IgD-negative memory B cell (primary cell): ENCODE measurements at regions not wholly inside any gene's neighbourhood (a gene's known extent, or its start where the extent isn't known, plus 50 kb on each side); places are given as distances from the start of the nearest gene placed in this dataset.

ENCODE experiments used
- H3K27ac Mint-ChIP-seq, 3 donors: one replicate each; pipeline ENCODE4 v1.8.0; 2020 to 2022; ENCODE audit warnings: mild to moderate bottlenecking in 3 of 3, mixed read lengths in 3 of 3, moderate library complexity in 1 of 3
- H3K27me3 Mint-ChIP-seq: one replicate; pipeline ENCODE4 v1.8.0; 2021; ENCODE audit warnings: mixed read lengths
- H3K36me3 Mint-ChIP-seq: one replicate; pipeline ENCODE4 v1.8.0; 2020; ENCODE audit warnings: mild to moderate bottlenecking, mixed read lengths
- H3K4me1 Mint-ChIP-seq, 3 donors: one replicate each; pipeline ENCODE4 v1.8.0; 2020 to 2022; ENCODE audit warnings: mixed read lengths in 3 of 3, mild to moderate bottlenecking in 1 of 3
- H3K4me3 Mint-ChIP-seq, 4 donors: one replicate each; pipeline ENCODE4 v1.8.0; 2020 to 2022; ENCODE audit warnings: mild to moderate bottlenecking in 4 of 4, mixed read lengths in 4 of 4, moderate library complexity in 3 of 4
- H3K9me3 Mint-ChIP-seq, 3 donors: one replicate each; pipeline ENCODE4 v1.8.0; 2020 to 2021; ENCODE audit warnings: mixed read lengths in 3 of 3, mild to moderate bottlenecking in 1 of 3

DNA sequence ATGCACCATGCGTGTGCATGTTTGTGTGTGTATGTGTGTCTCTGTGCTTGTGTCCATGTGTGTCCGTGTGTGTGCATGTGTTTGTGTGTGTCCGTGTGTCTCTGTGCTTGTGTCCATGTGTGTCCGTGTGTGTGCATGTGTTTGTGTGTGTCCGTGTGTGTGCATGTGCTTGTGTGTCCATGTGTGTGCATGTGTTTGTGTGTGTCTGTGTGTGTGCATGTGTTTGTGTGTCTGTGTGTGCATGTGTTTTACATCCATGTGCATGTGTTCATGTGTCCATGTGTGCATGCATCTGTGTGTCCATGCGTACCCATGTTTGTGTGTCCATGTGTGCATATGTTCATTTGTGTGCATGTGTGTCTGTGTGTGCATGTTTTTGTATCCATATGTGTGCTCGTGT, 100.5 kb downstream of the LBH start:
- H3K27me3 Mint-ChIP-seq, result no peaks in the 10 kb centered on the region
- H3K9me3 Mint-ChIP-seq, result no peaks in the 10 kb centered on the region
- no peak overlapping the region for H3K27ac Mint-ChIP-seq
- H3K4me3 Mint-ChIP-seq, result no peak overlapping the region
- H3K4me1 Mint-ChIP-seq, result peaks cover 43 to 50% (median 45%) of the 10 kb centered on the region in 3 donors
- peaks cover 6% of the 10 kb centered on the region for H3K36me3 Mint-ChIP-seq

DNA sequence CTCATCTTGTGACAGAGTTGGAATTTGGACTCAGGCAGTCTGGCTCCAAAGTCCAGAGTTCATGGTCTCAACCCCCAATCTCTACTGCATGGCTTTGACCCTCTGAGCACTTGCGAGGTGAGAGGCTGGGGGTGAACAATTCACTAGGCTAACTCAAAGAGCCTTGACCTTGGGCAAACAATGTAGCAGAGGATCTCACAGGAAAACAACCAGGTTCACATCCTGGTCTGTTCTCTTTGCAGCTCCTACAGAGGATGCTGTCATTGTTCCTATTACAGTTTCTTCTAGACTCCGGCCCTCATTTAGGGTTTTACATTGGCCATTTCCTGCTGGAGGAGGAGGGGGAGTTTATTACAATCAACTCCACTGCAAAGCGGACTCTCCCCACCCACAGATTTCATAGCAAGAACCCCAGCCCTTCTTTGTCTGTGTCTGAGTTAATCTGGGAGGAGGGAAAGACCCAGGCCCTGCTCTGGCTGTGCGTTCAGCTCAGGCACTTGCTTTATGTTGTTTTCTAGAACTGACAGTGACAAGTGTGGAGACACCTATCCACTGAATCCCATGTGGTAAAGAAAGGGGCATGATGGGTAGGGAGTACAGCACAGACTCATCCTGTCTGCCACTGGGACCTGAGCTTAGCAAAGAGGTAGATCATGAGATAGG, 101.6 kb downstream of the LBH start:
- Mint-ChIP-seq H3K4me1 (peaks cover 51 to 61% (median 53%) of the 10 kb centered on the region in 3 donors), H3K4me3 (peak overlapping the region in 3 of 4 donors; percentile 11 to 80 (median 53))

DNA sequence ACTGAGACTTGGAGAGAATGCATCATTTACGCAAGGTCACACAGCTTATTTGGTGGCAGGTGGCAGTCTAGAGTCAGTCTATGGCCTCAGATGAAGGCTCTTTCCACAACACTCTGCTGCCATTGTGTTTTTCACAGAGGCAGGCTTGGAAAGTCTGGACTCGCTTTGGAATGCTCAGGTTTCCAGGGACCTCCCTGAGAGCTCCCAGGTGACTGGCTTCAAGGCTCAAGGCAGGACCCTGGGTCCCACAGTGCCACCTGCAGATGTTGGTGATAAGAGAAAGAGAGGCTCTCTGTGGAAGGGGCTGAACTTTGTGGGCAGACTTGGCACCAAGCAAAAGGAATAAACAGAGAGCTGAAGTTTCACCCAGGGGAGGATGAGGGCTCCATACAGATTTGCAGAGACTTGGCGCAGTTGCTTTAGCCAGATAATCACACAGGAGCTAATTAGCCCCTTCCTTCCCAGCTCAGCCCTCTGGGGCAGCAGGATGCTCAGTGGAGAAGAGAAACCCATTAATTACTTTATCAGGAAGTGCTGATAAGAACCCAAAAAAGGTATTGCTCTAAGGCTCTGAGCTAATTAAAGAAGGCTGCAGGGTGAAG, 103.5 kb downstream of the LBH start:
- Mint-ChIP-seq H3K4me3 (peak overlapping the region in 3 of 4 donors; percentile 62 to 83 (median 72)), H3K27me3 (no peaks in the 10 kb centered on the region), H3K9me3 (peaks cover 0 to 2% (median 0%) of the 10 kb centered on the region in 3 donors), H3K27ac (peak overlapping the region; percentile 32 to 88 (median 86)), H3K36me3 (peaks cover 4% of the 10 kb centered on the region), H3K4me1 (peaks cover 62 to 78% (median 68%) of the 10 kb centered on the region in 3 donors)

More for the DNA sequence above, 101.6 kb downstream of the LBH start:
- Mint-ChIP-seq H3K27ac (peak overlapping the region in 2 of 3 donors; percentile 16 to 47), H3K9me3 (no peaks in the 10 kb centered on the region), H3K27me3 (no peaks in the 10 kb centered on the region), H3K36me3 (peaks cover 6% of the 10 kb centered on the region)

DNA sequence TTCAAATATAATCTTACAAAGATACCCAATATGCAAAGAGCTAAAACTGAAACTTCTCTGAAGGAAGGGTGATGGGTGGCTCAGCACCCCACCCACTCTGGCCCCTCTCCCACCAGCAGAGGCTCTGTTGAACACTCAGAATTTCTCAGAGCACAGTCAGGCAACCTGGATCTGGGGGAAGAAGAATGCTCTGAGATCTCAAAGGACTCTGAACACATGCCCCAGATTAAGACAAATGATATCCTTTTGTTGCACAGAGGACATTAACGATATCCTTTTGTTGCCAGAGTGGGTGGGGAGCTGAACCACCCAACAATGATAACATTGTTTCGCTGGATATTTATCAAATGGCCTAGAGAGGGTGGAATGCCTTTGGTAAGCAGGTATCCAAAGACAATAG, 104.8 kb downstream of the LBH start:
- peaks cover 4% of the 10 kb centered on the region for H3K36me3 Mint-ChIP-seq
- H3K4me3 Mint-ChIP-seq, result peak overlapping the region; percentile 49 to 93 (median 72)
- H3K27me3 Mint-ChIP-seq, result no peaks in the 10 kb centered on the region
- peak overlapping the region; percentile 86 to 96 (median 88) for H3K27ac Mint-ChIP-seq
- H3K4me1 Mint-ChIP-seq, result peaks cover 62 to 77% (median 64%) of the 10 kb centered on the region in 3 donors
- peaks cover 0 to 2% (median 0%) of the 10 kb centered on the region in 3 donors for H3K9me3 Mint-ChIP-seq

DNA sequence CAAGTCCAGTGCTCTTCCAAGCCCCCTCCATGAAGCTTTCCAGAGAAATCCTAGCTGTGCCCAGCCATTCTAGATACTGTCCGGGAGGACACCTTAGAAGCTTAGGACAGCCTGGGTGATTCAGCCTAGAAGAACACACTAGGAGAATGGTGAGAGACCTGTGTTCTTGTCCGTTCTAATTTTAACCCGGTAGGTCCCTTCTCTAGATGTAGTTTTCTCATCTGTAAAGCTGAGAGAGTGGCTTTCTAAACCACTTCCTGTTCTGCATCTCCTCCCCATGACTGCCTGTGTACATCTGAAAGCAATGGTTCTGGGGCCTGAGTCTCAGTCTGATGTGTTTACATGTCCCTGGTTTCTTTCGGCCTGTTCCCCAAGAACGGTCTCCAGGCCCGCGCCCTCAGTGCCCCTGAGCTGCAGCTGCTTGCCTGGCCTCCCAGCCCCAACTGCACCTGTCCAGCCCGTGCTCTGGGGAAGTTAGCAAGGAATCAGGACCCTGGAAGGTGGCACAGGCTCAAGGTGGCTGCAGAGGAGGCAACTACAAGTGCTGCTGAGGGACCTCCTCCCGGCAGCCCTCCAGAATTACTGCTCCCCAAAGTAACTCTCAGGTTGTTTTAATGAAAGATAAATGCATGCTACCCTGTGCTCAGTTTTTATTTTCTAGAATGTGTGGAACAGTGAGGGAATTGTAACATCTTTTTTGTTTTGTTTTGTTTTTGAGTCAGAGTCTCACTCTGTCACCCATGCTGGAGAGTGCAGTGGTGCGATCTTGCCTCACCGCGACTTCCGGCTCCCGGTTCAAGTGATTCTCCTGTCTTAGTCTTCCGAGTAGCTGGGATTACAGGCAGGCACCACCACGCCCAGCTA, 105.9 kb downstream of the LBH start:
- Mint-ChIP-seq H3K27ac (peak overlapping the region; percentile 86 to 96 (median 88)), H3K4me3 (peak overlapping the region; percentile 71 to 93 (median 81)), H3K9me3 (peaks cover 0 to 2% (median 0%) of the 10 kb centered on the region in 3 donors), H3K36me3 (no peaks in the 10 kb centered on the region), H3K4me1 (peaks cover 62 to 80% (median 64%) of the 10 kb centered on the region in 3 donors), H3K27me3 (no peaks in the 10 kb centered on the region)

DNA sequence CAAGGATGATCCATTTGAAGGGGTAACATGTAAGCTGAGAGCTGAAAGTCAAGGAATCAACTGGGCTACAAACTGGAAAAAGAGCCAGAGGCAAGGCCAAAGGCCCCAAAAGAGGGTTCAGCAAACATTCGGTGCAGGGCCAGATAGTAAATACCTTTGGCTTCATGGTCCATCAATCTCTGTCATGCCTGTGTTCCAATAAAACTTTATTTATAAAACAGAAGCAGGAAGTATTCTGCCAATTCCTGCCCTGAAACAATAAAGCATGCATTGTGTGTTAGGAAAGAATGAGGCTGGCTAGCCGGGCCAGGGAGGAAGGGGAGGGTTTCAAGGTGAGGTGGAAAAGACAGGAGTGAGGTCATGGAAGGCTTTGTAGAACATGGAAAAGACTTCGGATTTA, 107.1 kb downstream of the LBH start:
- peaks cover 54 to 69% (median 55%) of the 10 kb centered on the region in 3 donors for H3K4me1 Mint-ChIP-seq

DNA sequence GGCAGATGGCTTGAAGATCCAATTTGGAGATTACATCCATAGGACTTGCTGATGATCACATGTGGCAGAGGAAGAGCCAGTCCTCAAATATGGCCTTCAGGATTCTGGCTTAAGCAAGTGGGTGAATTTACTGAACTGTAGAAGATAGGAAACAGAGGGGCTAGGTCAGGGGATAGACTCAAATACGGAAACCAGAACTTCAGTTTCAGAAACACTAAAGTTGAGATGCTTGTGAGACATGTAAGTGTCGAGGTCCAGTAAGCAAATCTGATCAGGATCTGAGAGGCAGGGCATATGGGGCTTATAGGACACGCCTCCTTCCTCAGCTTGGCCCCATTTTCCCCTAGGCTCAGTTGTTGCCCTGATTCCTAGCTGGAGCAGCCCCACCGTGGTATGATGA, 107.7 kb downstream of the LBH start:
- H3K4me3 Mint-ChIP-seq, result peak overlapping the region in 3 of 4 donors; percentile 23 to 70 (median 29)
- peaks cover 0 to 7% (median 6%) of the 10 kb centered on the region in 3 donors for H3K9me3 Mint-ChIP-seq

More for the DNA sequence above, 107.1 kb downstream of the LBH start:
- Mint-ChIP-seq H3K27me3 (no peaks in the 10 kb centered on the region), H3K9me3 (peaks cover 0 to 7% (median 6%) of the 10 kb centered on the region in 3 donors), H3K27ac (peak overlapping the region in 2 of 3 donors; percentile 70 to 88), H3K36me3 (peaks cover 2% of the 10 kb centered on the region), H3K4me3 (peak overlapping the region in 2 of 4 donors; percentile 23 to 70)

DNA sequence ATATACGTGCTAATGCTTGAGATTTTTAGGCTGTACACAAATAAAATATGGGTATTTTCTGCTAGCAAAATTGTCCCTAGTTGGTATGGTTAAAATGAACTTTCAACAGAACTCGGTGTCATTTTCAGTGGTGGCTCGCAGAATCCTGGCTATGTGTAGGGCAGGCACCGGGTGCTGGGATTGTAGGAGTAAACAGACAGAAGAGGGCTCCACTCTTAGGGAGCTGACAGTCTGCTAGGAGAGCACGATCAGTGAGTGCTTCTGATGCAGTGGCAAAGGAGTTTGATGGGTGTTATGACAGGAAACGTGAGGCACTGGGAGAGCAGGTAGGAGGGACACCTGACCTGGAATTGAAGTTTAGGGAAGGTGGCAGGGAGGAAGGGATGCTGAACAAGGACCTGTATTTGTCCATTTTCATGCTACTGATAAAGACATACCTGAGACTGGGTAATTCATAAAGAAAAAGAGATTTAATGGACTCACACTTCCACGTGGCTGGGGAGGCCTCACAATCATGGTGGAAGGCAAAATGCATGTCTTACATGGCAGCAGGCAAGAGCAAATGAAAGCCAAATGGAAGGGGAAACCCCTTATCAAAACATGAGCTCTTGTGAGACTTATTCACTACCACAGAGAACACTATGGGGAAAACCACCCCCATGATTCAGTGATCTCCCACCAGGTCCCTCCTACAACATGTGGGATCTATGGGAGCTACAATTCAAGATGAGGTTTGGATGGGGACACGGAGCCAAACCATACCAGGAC, 105.4 kb upstream of the LCLAT1 start:
- Mint-ChIP-seq H3K4me1 (peaks cover 25 to 38% (median 28%) of the 10 kb centered on the region in 3 donors), H3K27ac (peak overlapping the region in 1 of 3 donors; percentile 87), H3K27me3 (no peaks in the 10 kb centered on the region), H3K36me3 (peaks cover 2% of the 10 kb centered on the region), H3K9me3 (peaks cover 0 to 7% (median 6%) of the 10 kb centered on the region in 3 donors), H3K4me3 (no peak overlapping the region)

More for the DNA sequence above, 107.7 kb downstream of the LBH start:
- peaks cover 2% of the 10 kb centered on the region for H3K36me3 Mint-ChIP-seq
- peak overlapping the region; percentile 66 to 88 (median 70) for H3K27ac Mint-ChIP-seq
- no peaks in the 10 kb centered on the region for H3K27me3 Mint-ChIP-seq
- peaks cover 51 to 65% (median 53%) of the 10 kb centered on the region in 3 donors for H3K4me1 Mint-ChIP-seq

DNA sequence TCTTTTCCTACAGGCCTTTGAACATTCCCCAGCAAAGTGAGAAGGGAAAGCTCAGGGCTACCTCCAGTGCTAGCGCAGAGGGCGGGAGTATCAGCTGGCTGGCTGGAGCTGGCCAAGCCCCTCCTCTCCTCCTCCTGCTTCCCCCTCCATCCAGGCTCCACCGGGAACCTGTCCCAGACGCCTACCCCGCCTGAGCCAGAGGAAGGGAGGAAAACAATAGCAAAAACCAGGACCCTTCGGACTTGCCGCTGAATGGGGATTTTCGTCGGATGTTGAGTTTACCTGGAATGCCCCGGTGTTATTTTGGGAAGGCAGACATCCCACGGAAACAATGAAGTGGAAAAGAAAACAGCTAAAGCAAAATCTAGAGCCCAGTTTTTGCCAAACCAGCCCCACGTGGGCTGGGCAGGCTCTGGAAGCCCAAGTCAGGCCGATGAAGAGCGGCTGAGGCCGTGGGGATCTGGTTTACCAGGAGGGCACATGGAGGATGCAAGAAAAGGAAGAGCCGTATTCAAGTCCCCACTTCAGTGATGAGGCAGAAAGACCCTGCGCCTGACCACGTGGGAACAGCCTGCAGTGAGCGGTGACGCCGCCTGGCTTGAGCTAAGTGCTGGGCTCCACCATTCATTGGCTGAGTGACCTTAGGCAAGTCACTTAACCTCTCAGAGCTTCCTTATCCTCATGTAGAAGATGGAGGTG, 100.4 kb upstream of the LCLAT1 start:
- H3K27me3 Mint-ChIP-seq, result no peaks in the 10 kb centered on the region
- no peak overlapping the region for H3K4me3 Mint-ChIP-seq
- H3K27ac Mint-ChIP-seq, result no peak overlapping the region
- H3K9me3 Mint-ChIP-seq, result peaks cover 0 to 7% (median 4%) of the 10 kb centered on the region in 3 donors
- peaks cover 2% of the 10 kb centered on the region for H3K36me3 Mint-ChIP-seq
- H3K4me1 Mint-ChIP-seq, result peaks cover 0 to 2% (median 0%) of the 10 kb centered on the region in 3 donors

DNA sequence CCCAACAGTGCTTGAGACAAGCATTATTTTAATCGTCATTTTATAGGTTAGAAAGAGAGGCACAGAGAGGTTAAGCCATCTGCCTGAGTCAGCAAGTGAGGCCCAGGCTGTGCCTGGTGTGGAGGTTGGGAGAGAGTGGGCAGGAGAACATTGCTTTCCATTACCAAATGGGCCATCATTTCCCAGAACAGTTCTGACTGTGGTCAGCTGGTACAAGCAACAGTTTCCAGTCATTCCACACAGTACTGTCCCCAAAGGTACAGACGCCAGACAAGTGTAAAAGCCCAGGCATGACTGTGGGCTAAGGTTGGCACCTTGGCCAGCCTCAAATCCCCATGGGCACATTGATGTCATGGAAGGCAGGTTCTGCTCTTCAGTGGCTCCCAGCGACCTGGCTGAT, 98.2 kb upstream of the LCLAT1 start:
- H3K4me1 Mint-ChIP-seq, result peaks cover 0 to 4% (median 4%) of the 10 kb centered on the region in 3 donors
- no peak overlapping the region for H3K27ac Mint-ChIP-seq
- H3K9me3 Mint-ChIP-seq, result no peaks in the 10 kb centered on the region
- H3K36me3 Mint-ChIP-seq, result no peaks in the 10 kb centered on the region
- no peak overlapping the region for H3K4me3 Mint-ChIP-seq
- H3K27me3 Mint-ChIP-seq, result no peaks in the 10 kb centered on the region

DNA sequence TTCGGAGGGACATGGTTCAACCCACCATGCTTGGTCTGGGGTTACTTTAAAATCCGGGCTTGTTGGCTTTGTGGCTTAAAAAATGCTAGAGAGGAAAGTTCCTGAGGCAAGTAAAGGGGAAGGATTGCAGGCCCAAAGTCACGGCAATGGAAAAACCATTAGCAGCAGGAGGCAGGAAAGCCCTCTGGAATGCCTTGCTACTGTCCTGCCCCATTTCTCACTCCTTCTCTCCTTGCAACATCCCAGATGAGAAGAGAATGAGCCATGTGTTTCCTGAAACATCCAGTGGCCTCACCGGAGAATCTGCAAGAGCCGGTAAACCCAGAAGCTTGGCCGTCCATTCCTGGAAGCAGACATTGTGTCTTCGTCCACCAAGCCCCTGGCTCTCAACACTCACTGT, 97.4 kb upstream of the LCLAT1 start:
- Mint-ChIP-seq H3K4me1 (peaks cover 0 to 4% (median 4%) of the 10 kb centered on the region in 3 donors), H3K27ac (peak overlapping the region in 1 of 3 donors; percentile 78), H3K4me3 (no peak overlapping the region), H3K36me3 (no peaks in the 10 kb centered on the region), H3K27me3 (no peaks in the 10 kb centered on the region), H3K9me3 (no peaks in the 10 kb centered on the region)

DNA sequence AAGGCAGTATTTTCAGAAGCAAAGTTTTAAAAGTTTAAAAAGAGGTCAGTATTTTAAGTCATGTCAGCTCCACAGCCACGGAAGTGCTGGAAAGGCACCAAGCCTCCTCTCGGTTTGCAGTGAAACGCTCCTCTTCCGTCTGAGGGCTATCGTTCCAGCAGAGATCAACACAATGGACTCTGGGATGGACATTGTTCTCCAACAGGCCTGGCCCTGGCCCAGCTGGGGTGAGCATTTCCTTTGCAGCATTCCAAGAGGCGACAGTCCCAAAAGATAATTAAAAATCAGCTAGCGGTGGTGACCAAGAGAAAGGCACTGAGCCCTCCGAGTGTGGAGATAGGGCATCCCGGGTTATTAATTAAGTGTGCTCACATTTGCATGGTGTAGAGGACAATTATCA, 95.9 kb upstream of the LCLAT1 start:
- no peaks in the 10 kb centered on the region for H3K9me3 Mint-ChIP-seq
- H3K27me3 Mint-ChIP-seq, result no peaks in the 10 kb centered on the region
- H3K4me1 Mint-ChIP-seq, result peaks cover 0 to 4% (median 4%) of the 10 kb centered on the region in 3 donors
- no peak overlapping the region for H3K27ac Mint-ChIP-seq
- no peaks in the 10 kb centered on the region for H3K36me3 Mint-ChIP-seq
- no peak overlapping the region for H3K4me3 Mint-ChIP-seq

DNA sequence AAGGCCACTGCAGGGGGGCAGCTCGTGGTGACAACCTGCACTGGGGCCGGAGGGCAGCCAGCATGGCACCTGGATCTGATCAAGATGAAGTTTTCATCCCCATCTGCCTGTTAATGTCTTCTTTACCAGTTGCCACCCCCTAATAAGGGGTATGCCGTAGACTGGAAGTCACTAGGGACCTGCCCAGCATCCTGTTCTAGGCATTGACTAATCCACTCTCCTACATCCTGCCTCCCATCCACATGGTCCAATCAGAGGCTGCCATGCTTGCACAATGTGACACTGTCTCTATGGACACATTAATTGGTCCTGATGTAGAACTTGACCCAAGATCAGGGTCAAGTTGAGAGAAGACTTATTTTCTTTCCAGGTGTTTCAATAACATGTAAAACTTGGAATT, 95.1 kb upstream of the LCLAT1 start:
- Mint-ChIP-seq H3K36me3 (no peaks in the 10 kb centered on the region), H3K27ac (peak overlapping the region in 1 of 3 donors; percentile 45), H3K4me3 (no peak overlapping the region), H3K27me3 (no peaks in the 10 kb centered on the region), H3K4me1 (peaks cover 0 to 4% (median 4%) of the 10 kb centered on the region in 3 donors), H3K9me3 (no peaks in the 10 kb centered on the region)

DNA sequence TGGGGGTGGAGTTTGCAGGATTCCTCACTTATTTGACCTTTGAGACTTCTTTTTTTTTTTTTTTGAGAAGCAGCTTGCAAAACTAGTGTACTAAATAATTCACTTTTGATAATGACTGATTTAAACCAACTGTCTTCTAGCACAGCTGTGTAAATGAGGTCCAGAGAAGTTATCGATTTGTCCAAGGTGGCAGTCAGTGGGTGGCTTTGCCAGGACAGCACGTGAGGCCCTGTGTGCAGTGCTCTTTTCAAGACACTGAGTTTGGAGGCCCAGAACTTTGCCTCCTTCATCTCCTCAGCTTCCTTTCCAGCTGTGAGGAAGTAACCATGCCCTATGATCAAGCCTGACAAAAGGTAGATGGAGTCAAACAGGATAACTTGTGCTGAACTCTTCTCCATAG, 92.9 kb upstream of the LCLAT1 start:
- H3K4me3 Mint-ChIP-seq, result no peak overlapping the region
- no peak overlapping the region for H3K27ac Mint-ChIP-seq
- peaks cover 0 to 4% (median 4%) of the 10 kb centered on the region in 3 donors for H3K4me1 Mint-ChIP-seq

More for the DNA sequence above, 92.9 kb upstream of the LCLAT1 start:
- Mint-ChIP-seq H3K27me3 (no peaks in the 10 kb centered on the region), H3K36me3 (no peaks in the 10 kb centered on the region), H3K9me3 (no peaks in the 10 kb centered on the region)
